ENCODE measurements at regions not wholly inside any gene's neighbourhood (a gene's known extent, or its start where the extent isn't known, plus 50 kb on each side); places are given as distances from the start of the nearest gene placed in this dataset.
A peak's percentile ranks its signal among the peaks of the same experiment; 100 is the strongest.

DNA sequence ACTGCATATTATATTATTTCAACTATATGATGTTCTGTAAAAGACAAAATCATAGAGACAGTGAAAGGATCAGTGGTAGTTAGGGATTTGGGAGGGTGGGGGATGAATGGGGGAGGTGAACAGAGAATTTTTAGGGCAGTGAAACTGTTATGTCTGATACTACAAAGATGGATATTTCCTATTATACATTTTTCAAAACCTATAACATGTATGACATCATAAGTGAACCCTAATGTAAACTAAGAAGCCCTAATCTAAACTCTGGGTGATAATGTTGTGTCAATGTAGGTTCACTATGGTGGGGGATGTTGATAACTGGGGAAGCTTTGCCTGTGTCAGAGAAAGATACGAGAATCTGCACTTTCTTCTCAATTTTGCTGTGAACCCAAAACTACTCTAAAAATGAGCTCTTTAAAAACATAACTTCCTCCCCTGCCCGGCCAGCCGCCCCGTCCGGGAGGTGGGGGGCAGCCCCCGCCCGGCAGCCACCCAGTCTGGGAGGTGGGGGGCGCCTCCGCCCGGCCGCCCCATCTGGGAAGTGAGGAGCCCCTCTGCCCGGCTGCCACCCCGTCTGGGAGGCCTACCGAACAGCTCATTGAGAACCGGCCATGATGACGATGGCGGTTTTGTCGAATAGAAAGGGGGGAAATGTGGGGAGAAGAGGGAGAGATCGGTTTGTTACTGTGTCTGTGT lies 234.4 kb downstream of the RPIA start:
- Histone ChIP-seq H3K27me3 (no peaks in the 10 kb centered on the region), H3K36me3 (no peaks in the 10 kb centered on the region), H3K9me3 (ENCODE audit: low read depth) (no peaks in the 10 kb centered on the region), H3K4me1 (ENCODE audit: low read depth) (peaks cover 14% of the 10 kb centered on the region), H3K27ac (no peak overlapping the region), H3K4me3 (no peak overlapping the region)
- no peak for DNase-seq (ENCODE audit: low read depth in 1 of 2, low spot score in 1 of 2)
- TF ChIP-seq, protein P1, sequence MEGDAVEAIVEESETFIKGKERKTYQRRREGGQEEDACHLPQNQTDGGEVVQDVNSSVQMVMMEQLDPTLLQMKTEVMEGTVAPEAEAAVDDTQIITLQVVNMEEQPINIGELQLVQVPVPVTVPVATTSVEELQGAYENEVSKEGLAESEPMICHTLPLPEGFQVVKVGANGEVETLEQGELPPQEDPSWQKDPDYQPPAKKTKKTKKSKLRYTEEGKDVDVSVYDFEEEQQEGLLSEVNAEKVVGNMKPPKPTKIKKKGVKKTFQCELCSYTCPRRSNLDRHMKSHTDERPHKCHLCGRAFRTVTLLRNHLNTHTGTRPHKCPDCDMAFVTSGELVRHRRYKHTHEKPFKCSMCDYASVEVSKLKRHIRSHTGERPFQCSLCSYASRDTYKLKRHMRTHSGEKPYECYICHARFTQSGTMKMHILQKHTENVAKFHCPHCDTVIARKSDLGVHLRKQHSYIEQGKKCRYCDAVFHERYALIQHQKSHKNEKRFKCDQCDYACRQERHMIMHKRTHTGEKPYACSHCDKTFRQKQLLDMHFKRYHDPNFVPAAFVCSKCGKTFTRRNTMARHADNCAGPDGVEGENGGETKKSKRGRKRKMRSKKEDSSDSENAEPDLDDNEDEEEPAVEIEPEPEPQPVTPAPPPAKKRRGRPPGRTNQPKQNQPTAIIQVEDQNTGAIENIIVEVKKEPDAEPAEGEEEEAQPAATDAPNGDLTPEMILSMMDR (IDR thresholded peaks at IDR 0.05; ENCODE audit: low read depth, low read length), result no peak

DNA sequence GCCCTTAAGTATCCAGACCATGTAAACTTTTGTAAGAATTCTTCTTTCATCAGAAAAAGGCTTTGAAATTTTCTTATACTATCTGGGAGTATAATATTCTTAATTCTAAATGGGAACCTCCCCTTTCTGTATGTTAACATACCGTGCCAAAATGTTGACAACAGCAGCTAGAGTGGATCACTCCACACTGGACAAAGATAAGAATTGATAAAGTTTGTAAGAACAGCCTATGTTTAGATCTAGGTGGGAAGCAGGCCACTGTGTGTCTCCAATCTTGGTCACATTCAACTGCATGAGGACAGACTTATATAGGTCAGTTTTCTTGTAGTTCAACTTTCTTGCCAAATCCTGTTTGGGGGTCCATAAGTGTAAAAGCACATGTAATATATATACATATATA lies 235.7 kb downstream of the RPIA start:
- Histone ChIP-seq H3K27me3 (no peaks in the 10 kb centered on the region), H3K36me3 (no peaks in the 10 kb centered on the region), H3K9me3 (ENCODE audit: low read depth) (no peaks in the 10 kb centered on the region), H3K4me1 (ENCODE audit: low read depth) (peaks cover 14% of the 10 kb centered on the region), H3K27ac (peak overlapping the region; percentile 29), H3K4me3 (no peak overlapping the region)
- DNase-seq (ENCODE audit: low read depth in 1 of 2, low spot score in 1 of 2), result peak in 1 of 2 donors; percentile 37
- TF ChIP-seq, protein P1 (IDR thresholded peaks at IDR 0.05; ENCODE audit: low read depth, low read length), result no peak

DNA sequence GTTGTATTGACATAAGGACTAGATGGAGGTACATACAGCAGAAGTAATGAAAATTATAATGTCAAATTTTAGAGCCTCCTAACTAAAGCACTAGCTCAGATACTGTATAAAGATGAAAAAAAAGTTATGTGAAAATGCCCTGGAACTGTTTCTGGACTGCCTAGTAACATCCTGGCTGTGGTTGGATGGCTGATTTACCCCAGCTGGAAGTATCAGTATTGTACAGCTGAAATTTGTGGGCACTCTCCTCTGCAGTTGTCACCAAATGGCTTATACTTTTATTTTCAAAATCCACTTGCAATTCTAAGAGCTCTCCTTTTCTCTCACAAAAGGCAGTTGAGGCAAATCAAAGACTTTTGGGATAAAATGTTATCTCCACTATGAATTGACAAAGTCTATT lies 239.2 kb downstream of the RPIA start:
- Histone ChIP-seq H3K27me3 (no peaks in the 10 kb centered on the region), H3K27ac (no peak overlapping the region), H3K4me1 (ENCODE audit: low read depth) (peaks cover 21% of the 10 kb centered on the region), H3K4me3 (no peak overlapping the region), H3K36me3 (no peaks in the 10 kb centered on the region), H3K9me3 (ENCODE audit: low read depth) (no peaks in the 10 kb centered on the region)
- DNase-seq (ENCODE audit: low read depth in 1 of 2, low spot score in 1 of 2), result no peak
- TF ChIP-seq, protein P1 (IDR thresholded peaks at IDR 0.05; ENCODE audit: low read depth, low read length), result no peak

DNA sequence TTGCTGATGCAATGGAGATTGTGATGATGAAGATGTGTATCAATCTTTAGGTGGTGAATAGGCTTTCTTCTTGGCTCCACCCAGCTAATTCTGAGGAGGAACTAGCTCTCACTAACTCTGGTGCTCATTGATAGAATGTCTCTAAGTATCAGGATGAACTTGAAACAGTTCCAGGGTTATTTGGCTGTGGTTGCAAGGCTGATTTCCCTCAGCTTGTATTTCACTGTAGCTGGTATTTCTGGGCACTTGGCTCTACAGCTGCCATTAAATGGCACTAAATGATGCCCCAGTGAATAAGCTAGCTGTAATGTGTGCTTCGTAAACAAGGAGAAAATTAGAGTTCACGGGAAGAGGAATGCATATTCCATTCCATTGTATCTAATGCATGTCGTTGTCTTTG lies 241.2 kb downstream of the RPIA start:
- Histone ChIP-seq H3K27ac (no peak overlapping the region), H3K27me3 (no peaks in the 10 kb centered on the region), H3K36me3 (no peaks in the 10 kb centered on the region), H3K4me3 (no peak overlapping the region), H3K9me3 (ENCODE audit: low read depth) (no peaks in the 10 kb centered on the region), H3K4me1 (ENCODE audit: low read depth) (peaks cover 11% of the 10 kb centered on the region)
- DNase-seq (ENCODE audit: low read depth in 1 of 2, low spot score in 1 of 2), result no peak
- TF ChIP-seq, protein P1 (IDR thresholded peaks at IDR 0.05; ENCODE audit: low read depth, low read length), result no peak

DNA sequence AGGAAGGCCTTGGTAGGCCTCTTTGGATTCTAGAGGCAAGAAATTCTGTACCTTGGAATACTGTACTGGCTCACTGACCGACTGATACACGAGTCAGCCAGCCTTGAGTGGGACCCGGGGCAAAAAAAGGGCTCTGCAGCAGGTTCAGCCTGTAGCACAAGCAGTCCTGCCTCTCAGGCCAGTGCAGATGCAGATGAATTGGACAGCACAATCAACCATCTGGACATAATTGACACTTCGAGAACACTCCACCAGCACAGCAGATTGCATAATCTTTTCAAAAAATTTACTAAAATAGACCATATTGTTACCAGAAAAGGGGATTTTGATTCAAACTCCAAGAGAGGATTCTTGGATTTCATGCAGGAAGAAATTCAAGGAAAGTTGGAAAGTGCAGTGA lies 241.6 kb downstream of the RPIA start:
- Histone ChIP-seq H3K4me1 (ENCODE audit: low read depth) (peaks cover 7% of the 10 kb centered on the region), H3K27ac (no peak overlapping the region), H3K9me3 (ENCODE audit: low read depth) (no peaks in the 10 kb centered on the region), H3K27me3 (no peaks in the 10 kb centered on the region), H3K4me3 (no peak overlapping the region), H3K36me3 (no peaks in the 10 kb centered on the region)
- DNase-seq (ENCODE audit: low read depth in 1 of 2, low spot score in 1 of 2), result no peak
- TF ChIP-seq, protein P1 (IDR thresholded peaks at IDR 0.05; ENCODE audit: low read depth, low read length), result no peak
